Thyroid gland (tissue), 4 donors: ENCODE measurements at regions not wholly inside any gene's neighbourhood (a gene's known extent, or its start where the extent isn't known, plus 50 kb on each side); places are given as distances from the start of the nearest gene placed in this dataset.

Source experiments
- CTCF ChIP-seq, 6 experiments: fragments of 200-600 bp in 3 of 6; fragments of 450-650 bp in 3 of 6; sonication (generic) in 3 of 6; IDR thresholded peaks; one replicate each; pipeline ENCODE4 v1.5.1; 2016 to 2019; ENCODE audit warnings: antibody characterized with exemption in 6 of 6, mild to moderate bottlenecking in 2 of 6, inconsistent platforms in 1 of 6, moderate library complexity in 1 of 6
- POLR2A ChIP-seq, 2 donors: fragments of 450-650 bp; IDR thresholded peaks; one replicate each; pipeline ENCODE4 v1.6.1; 2017; ENCODE audit warnings: antibody characterized with exemption in 2 of 2, mild to moderate bottlenecking in 2 of 2, moderate library complexity in 1 of 2

GRCh38 chr17:71727292-71727691 lies 393.5 kb upstream of the SOX9 start:
- TF ChIP-seq CTCF (IDR thresholded peaks at IDR 0.05) (no peak), POLR2A (IDR thresholded peaks at IDR 0.05) (no peak)
